LNCaP clone FGC (cell line): ENCODE measurements at regions not wholly inside any gene's neighbourhood (a gene's known extent, or its start where the extent isn't known, plus 50 kb on each side); places are given as distances from the start of the nearest gene placed in this dataset.

Experiments used
- DNase-seq: peaks from one replicate; pipeline ENCODE4 v3.0.0-alpha.2; 2011; ENCODE audit warnings: low read depth
- H3K4me3 ChIP-seq: 2 replicates; pipeline ENCODE4 v1.5.1; 2011; ENCODE audit warnings: mild to moderate bottlenecking, low read depth, low read length, control low read depth
- TF ChIP-seq, protein P1 (sequence below): IDR thresholded peaks from 2 replicates; pipeline ENCODE4 v1.5.1; 2012; ENCODE audit warnings: mild to moderate bottlenecking; ENCODE audit not compliant: control insufficient read depth, insufficient read depth; ENCODE audit errors: extremely low read depth

DNA sequence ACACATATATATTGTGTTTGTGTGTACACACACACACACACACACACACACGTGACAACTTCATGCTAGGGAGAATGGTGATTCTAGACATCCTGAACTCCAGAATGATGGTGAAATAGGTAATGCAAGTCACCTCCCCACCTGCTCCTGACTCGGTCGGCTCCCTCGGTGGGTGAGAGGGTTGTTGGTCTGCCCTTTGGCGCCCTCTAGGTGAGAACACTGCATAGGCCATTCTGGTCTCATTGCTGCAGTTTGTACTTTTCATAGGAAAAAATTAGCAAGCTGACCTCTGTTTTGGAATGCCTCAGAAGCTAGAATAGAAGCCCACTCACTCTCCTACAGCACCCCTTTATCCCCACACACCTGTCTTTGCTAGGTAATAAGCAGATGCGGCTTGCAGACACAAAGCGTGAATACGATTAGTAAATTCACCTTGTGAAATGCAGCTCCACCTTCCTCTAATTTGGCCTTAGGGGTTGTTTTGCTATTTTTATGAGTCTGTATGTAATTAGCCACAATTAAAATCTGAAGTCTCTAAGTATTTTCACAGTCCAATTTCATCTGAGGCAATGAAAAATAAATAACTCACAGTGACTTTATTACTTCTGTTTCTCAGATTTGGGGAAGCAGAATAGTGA, 130.0 kb upstream of the KCNJ15 start:
- no peak overlapping the region for H3K4me3 ChIP-seq
- no peak for DNase-seq
- TF ChIP-seq, protein P1, sequence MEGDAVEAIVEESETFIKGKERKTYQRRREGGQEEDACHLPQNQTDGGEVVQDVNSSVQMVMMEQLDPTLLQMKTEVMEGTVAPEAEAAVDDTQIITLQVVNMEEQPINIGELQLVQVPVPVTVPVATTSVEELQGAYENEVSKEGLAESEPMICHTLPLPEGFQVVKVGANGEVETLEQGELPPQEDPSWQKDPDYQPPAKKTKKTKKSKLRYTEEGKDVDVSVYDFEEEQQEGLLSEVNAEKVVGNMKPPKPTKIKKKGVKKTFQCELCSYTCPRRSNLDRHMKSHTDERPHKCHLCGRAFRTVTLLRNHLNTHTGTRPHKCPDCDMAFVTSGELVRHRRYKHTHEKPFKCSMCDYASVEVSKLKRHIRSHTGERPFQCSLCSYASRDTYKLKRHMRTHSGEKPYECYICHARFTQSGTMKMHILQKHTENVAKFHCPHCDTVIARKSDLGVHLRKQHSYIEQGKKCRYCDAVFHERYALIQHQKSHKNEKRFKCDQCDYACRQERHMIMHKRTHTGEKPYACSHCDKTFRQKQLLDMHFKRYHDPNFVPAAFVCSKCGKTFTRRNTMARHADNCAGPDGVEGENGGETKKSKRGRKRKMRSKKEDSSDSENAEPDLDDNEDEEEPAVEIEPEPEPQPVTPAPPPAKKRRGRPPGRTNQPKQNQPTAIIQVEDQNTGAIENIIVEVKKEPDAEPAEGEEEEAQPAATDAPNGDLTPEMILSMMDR = peak; percentile 83

DNA sequence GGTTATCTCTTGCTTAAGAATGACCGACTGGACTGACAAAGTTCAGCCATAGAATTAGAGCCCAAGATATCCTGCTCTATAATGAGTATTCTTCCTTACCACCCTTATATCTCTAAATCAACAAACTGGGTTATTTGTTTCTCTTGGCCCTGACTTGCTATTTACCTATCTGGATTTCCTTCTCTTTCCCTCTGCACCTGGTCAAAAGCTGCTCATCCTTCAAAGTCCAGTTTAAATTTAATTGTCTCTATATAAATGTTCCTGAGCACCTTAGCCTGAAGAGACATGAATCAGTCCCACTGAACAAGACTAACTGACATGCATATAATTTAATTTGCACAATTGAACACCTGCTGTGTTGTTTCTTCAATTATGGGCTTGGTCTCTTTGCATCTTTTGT, 127.1 kb upstream of the KCNJ15 start:
- DNase-seq = peak; percentile 91
- H3K4me3 ChIP-seq = no peak overlapping the region
- TF ChIP-seq, protein P1 = no peak

DNA sequence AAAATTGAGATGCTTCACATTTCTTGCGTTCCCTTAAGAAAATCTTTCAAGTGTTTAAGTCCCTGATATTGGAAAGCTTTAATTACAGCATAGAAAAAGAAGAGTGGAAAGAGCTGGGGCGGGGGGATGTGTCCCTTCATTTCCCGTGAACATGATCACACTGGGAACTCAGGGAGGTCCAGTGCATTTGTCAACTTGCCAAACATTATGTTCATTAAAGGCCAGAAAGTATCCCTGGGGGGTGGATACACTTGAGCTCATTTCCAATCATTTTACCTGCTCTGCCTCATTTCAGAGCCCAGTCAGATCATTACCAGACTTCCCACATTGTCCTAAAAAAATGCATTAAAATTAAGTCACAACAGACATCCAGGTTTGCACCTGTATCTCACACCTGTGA, 123.6 kb upstream of the KCNJ15 start:
- H3K4me3 ChIP-seq = no peak overlapping the region
- no peak for DNase-seq
- TF ChIP-seq, protein P1 = no peak

DNA sequence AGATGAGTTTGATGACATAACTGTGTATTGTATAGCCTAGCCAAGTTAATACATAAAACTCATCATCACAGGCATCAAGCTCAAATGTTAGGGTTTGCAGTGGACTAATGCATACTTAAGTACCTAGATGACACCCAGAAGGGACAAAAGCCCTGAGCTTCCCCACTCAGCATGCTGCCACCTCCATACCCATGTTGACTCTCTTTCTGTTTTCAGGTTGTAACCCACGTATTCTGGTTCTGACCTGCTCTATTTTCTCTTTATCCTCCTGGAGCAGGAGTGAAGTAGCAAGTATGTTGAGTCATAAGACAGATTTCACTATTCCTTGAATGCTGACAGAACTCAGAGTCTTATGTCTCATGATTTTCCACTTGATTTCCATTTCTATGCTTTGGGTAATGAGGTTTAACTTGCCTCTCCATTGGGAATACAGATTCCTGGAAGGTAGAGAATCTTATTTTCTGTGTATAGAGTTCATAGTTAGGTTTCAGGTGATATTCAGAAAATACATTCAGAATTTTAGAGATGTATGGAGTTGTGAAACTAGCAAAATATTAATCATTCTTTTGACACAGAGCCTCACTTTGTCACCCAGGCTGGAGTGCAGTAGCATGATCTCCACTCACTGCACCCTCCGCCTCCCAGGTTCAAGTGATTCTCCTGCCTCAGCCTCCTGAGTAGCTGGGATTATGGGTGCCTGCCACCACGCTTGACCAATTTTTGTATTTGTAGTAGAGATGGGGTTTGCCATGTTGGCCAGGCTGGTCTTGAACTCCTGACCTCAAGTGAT, 122.5 kb upstream of the KCNJ15 start:
- no peak overlapping the region for H3K4me3 ChIP-seq
- no peak for DNase-seq
- TF ChIP-seq, protein P1 = no peak

DNA sequence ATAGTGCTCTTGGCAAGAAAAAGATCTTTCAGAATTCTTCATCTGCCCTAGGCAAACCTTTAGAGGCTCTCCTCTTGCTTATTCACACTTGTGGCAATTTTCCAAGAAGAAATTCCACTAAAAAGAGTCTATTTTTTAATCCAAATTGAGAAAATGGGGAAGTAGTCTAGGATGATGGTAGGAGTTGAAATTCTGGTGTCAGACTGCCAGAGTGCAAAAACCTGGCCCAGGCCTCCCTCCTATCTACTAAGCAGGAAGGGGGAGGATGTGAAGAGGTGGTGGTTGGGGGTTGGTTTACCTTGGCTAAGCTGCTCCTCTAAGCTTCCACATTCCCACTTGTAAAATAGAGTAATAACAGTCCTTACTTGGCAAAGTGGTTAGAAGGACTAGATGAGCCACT, 120.6 kb upstream of the KCNJ15 start:
- peak; percentile 91 for DNase-seq
- H3K4me3 ChIP-seq = no peak overlapping the region
- TF ChIP-seq, protein P1 = no peak

DNA sequence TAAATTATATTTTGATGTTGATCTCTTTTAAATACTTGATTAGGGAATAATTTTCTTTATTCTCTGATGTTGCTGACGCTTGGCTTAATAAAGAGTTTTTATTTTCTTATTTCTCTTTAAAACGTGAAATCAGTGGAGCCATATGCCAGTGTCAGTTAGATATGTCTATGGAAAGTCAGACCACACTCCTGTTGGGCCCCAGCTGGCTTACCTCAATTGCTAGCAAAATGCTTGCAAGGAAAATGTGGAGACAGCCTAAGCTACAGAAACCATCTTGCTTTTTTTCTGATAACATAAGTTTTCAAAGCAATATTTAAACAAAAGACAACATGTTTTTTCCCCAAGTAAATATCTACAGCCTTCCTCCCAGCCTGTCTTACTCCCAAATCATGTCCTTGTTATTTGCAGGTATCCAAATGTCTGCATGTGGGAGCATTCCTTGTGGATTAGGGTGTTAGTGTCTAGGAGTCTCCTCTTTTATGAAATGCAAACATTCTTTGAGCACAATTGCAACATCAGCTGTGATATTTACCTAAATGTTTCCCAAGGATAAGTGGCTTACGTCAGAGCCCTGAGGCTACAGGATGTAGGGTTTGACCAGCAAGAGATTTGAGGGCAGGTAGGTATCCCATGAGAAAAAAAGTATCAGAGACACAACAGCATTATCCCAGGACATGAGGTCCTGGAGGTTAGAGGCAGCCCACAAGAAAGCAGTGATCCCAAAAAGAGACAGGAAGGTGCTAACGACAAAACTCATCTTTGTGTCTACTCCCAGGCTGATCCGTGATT, 117.2 kb upstream of the KCNJ15 start:
- TF ChIP-seq, protein P1 = no peak
- H3K4me3 ChIP-seq = no peak overlapping the region
- DNase-seq = peak; percentile 85
